WTC11 (cell line): ENCODE measurements at regions not wholly inside any gene's neighbourhood (a gene's known extent, or its start where the extent isn't known, plus 50 kb on each side); places are given as distances from the start of the nearest gene placed in this dataset.

Experiments used
- ATAC-seq: fragments of 200-7000 bp; cut with Tn5 transposase; 2 replicates; pipeline ENCODE4 v1.10.0; 2021; ENCODE audit warnings: mild to moderate bottlenecking, moderate library complexity
- CTCF ChIA-PET: fragments of 300-600 bp; sonication (Branson Sonifier 250); formaldehyde crosslinking; loops from one replicate; lab custom pipeline; 2021; ENCODE audit warnings: antibody characterized with exemption; lab: Charles Lee
- POLR2A ChIA-PET: fragments of 350-600 bp; sonication (Branson Sonifier 250); formaldehyde crosslinking; loops from one replicate; lab custom pipeline; 2021; ENCODE audit warnings: antibody characterized with exemption; lab: Charles Lee
- DNase-seq: peaks from one replicate; pipeline ENCODE4 v3.0.0; 2021; ENCODE audit warnings: low spot score
- H3K27ac Mint-ChIP-seq: 2 replicates; pipeline ENCODE4 v1.8.0; 2021; ENCODE audit warnings: mixed read lengths
- H3K27me3 Mint-ChIP-seq: 2 replicates; pipeline ENCODE4 v1.8.0; 2021; ENCODE audit warnings: low read depth, mild to moderate bottlenecking, moderate library complexity, mixed read lengths
- H3K36me3 Mint-ChIP-seq: 2 replicates; pipeline ENCODE4 v1.8.0; 2021; ENCODE audit warnings: mixed read lengths
- H3K4me1 Mint-ChIP-seq: 2 replicates; pipeline ENCODE4 v1.8.0; 2022; ENCODE audit warnings: mixed read lengths
- H3K4me3 Mint-ChIP-seq: 2 replicates; pipeline ENCODE4 v1.8.0; 2021; ENCODE audit warnings: mild to moderate bottlenecking, moderate library complexity, mixed read lengths
- H3K9me3 Mint-ChIP-seq: 2 replicates; pipeline ENCODE4 v1.8.0; 2021; ENCODE audit warnings: mixed read lengths
- CBFB ChIP-seq: sonication (generic); formaldehyde crosslinking; IDR thresholded peaks from 2 replicates; pipeline ENCODE4 v1.8.1; 2022; ENCODE audit warnings: mild to moderate bottlenecking, low read depth, missing genetic modification reagents
- CTCF ChIP-seq: fragments of 200-600 bp; IDR thresholded peaks from 2 replicates; pipeline ENCODE4 v1.8.0; 2022; ENCODE audit warnings: antibody characterized with exemption
- ELF4 ChIP-seq: sonication (generic); formaldehyde crosslinking; IDR thresholded peaks from 2 replicates; pipeline ENCODE4 v1.8.1; 2022; ENCODE audit warnings: low read depth, mild to moderate bottlenecking, moderate library complexity, missing genetic modification reagents
- ESRRA ChIP-seq: sonication (generic); formaldehyde crosslinking; IDR thresholded peaks from 2 replicates; pipeline ENCODE4 v1.8.1; 2022; ENCODE audit warnings: mild to moderate bottlenecking, missing genetic modification reagents, borderline replicate concordance
- GABPB1 ChIP-seq: sonication (generic); formaldehyde crosslinking; IDR thresholded peaks from 2 replicates; pipeline ENCODE4 v1.8.1; 2023; ENCODE audit warnings: mild to moderate bottlenecking, missing genetic modification reagents
- HMGA2 ChIP-seq: fragments of 250-450 bp; sonication (Bioruptor Pico); IDR thresholded peaks from 2 replicates; pipeline ENCODE4 v1.4.0; 2021; ENCODE audit warnings: mild to moderate bottlenecking, moderate library complexity
- KAT7 ChIP-seq: sonication (generic); formaldehyde crosslinking; IDR thresholded peaks from 2 replicates; pipeline ENCODE4 v1.8.1; 2023; ENCODE audit warnings: missing genetic modification reagents, mild to moderate bottlenecking, borderline replicate concordance
- NR1H2 ChIP-seq: sonication (generic); formaldehyde crosslinking; IDR thresholded peaks from 2 replicates; pipeline ENCODE4 v1.9.0; 2021; ENCODE audit warnings: mild to moderate bottlenecking, moderate library complexity, missing genetic modification reagents
- NR3C1 ChIP-seq: sonication (generic); formaldehyde crosslinking; conservative IDR thresholded peaks from 2 replicates; pipeline ENCODE4 v1.8.1; 2023; ENCODE audit warnings: low read depth, mild to moderate bottlenecking, missing genetic modification reagents
- PREB ChIP-seq: sonication (generic); formaldehyde crosslinking; IDR thresholded peaks from 2 replicates; pipeline ENCODE4 v1.8.1; 2022; ENCODE audit warnings: mild to moderate bottlenecking, missing genetic modification reagents, moderate library complexity, borderline replicate concordance
- SMAD3 ChIP-seq: sonication (generic); formaldehyde crosslinking; IDR thresholded peaks from 2 replicates; pipeline ENCODE4 v1.8.0; 2022; ENCODE audit warnings: missing genetic modification reagents, mild to moderate bottlenecking, borderline replicate concordance
- TEAD4 ChIP-seq: sonication (generic); formaldehyde crosslinking; IDR thresholded peaks from 2 replicates; pipeline ENCODE4 v1.8.0; 2022; ENCODE audit warnings: mild to moderate bottlenecking, missing genetic modification reagents
- ZBTB43 ChIP-seq: sonication (generic); formaldehyde crosslinking; IDR thresholded peaks from 2 replicates; pipeline ENCODE4 v1.8.1; 2023; ENCODE audit warnings: mild to moderate bottlenecking, missing genetic modification reagents
- ZNF219 ChIP-seq: sonication (generic); formaldehyde crosslinking; IDR thresholded peaks from 2 replicates; pipeline ENCODE4 v1.8.0; 2023; ENCODE audit warnings: missing genetic modification reagents, mild to moderate bottlenecking, borderline replicate concordance
- TF ChIP-seq, protein P1 (sequence below): sonication (generic); formaldehyde crosslinking; IDR thresholded peaks from 2 replicates; pipeline ENCODE4 v1.8.1; 2023; ENCODE audit warnings: mild to moderate bottlenecking, missing genetic modification reagents, borderline replicate concordance
- TF ChIP-seq, protein P2 (sequence below): fragments of 250-450 bp; sonication (Bioruptor Pico); IDR thresholded peaks from 2 replicates; pipeline ENCODE4 v1.8.0; 2021; ENCODE audit warnings: mild to moderate bottlenecking
- TF ChIP-seq, protein P3 (sequence below): sonication (generic); formaldehyde crosslinking; IDR thresholded peaks from 2 replicates; pipeline ENCODE4 v1.8.0; 2023; ENCODE audit warnings: missing genetic modification reagents
- TF ChIP-seq, protein P4 (sequence below): sonication (generic); formaldehyde crosslinking; IDR thresholded peaks from 2 replicates; pipeline ENCODE4 v1.8.0; 2022; ENCODE audit warnings: mild to moderate bottlenecking, missing genetic modification reagents

DNA sequence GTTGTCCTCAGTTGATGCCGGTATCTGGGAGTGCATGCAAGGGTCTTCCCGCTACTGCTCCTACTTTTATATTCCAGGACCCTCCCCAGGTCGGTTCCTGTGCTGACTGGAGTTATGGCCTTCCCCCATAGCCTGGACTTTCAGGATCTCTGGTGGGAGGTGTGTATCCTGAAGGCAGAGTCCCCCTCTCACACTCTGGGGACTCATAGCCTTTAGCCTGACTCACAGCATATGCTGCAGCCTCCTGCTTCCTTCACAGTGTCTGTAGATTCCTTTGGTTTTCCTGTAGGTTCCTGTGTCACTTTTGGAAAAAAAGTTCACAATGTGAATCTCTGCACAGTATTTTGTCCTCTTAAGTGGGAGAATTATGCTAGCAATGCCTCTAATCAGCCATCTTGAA lies 180.6 kb upstream of the RBMS3 start (continued):
- TF ChIP-seq, protein P1, sequence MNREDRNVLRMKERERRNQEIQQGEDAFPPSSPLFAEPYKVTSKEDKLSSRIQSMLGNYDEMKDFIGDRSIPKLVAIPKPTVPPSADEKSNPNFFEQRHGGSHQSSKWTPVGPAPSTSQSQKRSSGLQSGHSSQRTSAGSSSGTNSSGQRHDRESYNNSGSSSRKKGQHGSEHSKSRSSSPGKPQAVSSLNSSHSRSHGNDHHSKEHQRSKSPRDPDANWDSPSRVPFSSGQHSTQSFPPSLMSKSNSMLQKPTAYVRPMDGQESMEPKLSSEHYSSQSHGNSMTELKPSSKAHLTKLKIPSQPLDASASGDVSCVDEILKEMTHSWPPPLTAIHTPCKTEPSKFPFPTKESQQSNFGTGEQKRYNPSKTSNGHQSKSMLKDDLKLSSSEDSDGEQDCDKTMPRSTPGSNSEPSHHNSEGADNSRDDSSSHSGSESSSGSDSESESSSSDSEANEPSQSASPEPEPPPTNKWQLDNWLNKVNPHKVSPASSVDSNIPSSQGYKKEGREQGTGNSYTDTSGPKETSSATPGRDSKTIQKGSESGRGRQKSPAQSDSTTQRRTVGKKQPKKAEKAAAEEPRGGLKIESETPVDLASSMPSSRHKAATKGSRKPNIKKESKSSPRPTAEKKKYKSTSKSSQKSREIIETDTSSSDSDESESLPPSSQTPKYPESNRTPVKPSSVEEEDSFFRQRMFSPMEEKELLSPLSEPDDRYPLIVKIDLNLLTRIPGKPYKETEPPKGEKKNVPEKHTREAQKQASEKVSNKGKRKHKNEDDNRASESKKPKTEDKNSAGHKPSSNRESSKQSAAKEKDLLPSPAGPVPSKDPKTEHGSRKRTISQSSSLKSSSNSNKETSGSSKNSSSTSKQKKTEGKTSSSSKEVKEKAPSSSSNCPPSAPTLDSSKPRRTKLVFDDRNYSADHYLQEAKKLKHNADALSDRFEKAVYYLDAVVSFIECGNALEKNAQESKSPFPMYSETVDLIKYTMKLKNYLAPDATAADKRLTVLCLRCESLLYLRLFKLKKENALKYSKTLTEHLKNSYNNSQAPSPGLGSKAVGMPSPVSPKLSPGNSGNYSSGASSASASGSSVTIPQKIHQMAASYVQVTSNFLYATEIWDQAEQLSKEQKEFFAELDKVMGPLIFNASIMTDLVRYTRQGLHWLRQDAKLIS = no peak
- TF ChIP-seq TEAD4 = no peak
- TF ChIP-seq, protein P2, sequence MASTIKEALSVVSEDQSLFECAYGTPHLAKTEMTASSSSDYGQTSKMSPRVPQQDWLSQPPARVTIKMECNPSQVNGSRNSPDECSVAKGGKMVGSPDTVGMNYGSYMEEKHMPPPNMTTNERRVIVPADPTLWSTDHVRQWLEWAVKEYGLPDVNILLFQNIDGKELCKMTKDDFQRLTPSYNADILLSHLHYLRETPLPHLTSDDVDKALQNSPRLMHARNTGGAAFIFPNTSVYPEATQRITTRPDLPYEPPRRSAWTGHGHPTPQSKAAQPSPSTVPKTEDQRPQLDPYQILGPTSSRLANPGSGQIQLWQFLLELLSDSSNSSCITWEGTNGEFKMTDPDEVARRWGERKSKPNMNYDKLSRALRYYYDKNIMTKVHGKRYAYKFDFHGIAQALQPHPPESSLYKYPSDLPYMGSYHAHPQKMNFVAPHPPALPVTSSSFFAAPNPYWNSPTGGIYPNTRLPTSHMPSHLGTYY (CRISPR knock-in tag) = no peak
- TF ChIP-seq HMGA2 (CRISPR knock-in tag) = no peak
- no peak for TF ChIP-seq GABPB1

DNA sequence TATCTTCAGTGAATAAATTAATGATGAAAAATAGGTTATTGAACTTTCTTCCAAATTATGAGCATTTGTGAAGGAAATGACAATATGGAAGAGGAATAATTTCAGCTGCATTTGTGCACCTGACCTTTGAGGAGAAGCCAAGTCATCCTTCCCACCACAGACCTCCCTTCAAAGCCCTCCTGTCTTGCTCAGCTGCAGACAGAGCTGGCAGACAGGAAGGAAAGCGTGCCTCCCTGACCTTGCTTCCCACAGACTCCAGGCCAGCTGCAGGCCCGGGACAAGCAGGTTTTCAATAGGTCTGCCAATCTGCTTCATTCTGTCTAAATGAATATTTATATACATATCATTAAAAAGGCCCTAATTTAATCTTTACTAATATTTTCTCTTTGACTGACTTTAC lies 152.9 kb upstream of the RBMS3 start:
- no peak for DNase-seq
- no peak for TF ChIP-seq ELF4 (CRISPR knock-in tag)
- TF ChIP-seq, protein P3, sequence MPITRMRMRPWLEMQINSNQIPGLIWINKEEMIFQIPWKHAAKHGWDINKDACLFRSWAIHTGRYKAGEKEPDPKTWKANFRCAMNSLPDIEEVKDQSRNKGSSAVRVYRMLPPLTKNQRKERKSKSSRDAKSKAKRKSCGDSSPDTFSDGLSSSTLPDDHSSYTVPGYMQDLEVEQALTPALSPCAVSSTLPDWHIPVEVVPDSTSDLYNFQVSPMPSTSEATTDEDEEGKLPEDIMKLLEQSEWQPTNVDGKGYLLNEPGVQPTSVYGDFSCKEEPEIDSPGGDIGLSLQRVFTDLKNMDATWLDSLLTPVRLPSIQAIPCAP (CRISPR knock-in tag) = no peak
- no peak for TF ChIP-seq CBFB (CRISPR knock-in tag)
- no peak for TF ChIP-seq CTCF
- TF ChIP-seq, protein P4, sequence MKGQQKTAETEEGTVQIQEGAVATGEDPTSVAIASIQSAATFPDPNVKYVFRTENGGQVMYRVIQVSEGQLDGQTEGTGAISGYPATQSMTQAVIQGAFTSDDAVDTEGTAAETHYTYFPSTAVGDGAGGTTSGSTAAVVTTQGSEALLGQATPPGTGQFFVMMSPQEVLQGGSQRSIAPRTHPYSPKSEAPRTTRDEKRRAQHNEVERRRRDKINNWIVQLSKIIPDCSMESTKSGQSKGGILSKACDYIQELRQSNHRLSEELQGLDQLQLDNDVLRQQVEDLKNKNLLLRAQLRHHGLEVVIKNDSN = no peak
- no peak for TF ChIP-seq SMAD3 (CRISPR knock-in tag)
- TF ChIP-seq HMGA2 (CRISPR knock-in tag) = no peak
- no peak for TF ChIP-seq ESRRA (CRISPR knock-in tag)
- no peak for TF ChIP-seq KAT7
- TF ChIP-seq ZNF219 = no peak
- no peak for TF ChIP-seq ZBTB43 (CRISPR knock-in tag)
- no peak for TF ChIP-seq PREB (CRISPR knock-in tag)
- no peak for TF ChIP-seq NR3C1 (CRISPR knock-in tag)
- no peak for TF ChIP-seq NR1H2 (CRISPR knock-in tag)
- Mint-ChIP-seq H3K27ac (peak overlapping the region; percentile 11; the same call in 1 of the 2 replicates), H3K9me3 (peaks cover 5% of the 10 kb centered on the region), H3K36me3 (no peaks in the 10 kb centered on the region), H3K4me1 (peaks cover 4% of the 10 kb centered on the region), H3K4me3 (no peak overlapping the region), H3K27me3 (no peaks in the 10 kb centered on the region)
- ATAC-seq = peak; percentile 69
- ChIA-PET CTCF (no interaction called here), POLR2A (no interaction called here)
